Stimulated activated CD8-positive, alpha-beta memory T cell treated with anti-CD3 and anti-CD28 coated beads, Interleukin-7, amount 100 ng/mL, for 4 hours (primary cell): ENCODE measurements at regions not wholly inside any gene's neighbourhood (a gene's known extent, or its start where the extent isn't known, plus 50 kb on each side); places are given as distances from the start of the nearest gene placed in this dataset.

Source experiments
- DNase-seq, 2 donors: peaks; one replicate each; pipeline ENCODE4 v3.0.0-alpha.2; 2020; ENCODE audit warnings: low read depth in 2 of 2

- no peak for DNase-seq
These were observed 1243.5 kb downstream of the BRD1 start for GRCh38 chr22:48584170-48584569.

- no peak for DNase-seq
These were observed 1245.7 kb downstream of the BRD1 start for GRCh38 chr22:48581796-48582469.

DNA sequence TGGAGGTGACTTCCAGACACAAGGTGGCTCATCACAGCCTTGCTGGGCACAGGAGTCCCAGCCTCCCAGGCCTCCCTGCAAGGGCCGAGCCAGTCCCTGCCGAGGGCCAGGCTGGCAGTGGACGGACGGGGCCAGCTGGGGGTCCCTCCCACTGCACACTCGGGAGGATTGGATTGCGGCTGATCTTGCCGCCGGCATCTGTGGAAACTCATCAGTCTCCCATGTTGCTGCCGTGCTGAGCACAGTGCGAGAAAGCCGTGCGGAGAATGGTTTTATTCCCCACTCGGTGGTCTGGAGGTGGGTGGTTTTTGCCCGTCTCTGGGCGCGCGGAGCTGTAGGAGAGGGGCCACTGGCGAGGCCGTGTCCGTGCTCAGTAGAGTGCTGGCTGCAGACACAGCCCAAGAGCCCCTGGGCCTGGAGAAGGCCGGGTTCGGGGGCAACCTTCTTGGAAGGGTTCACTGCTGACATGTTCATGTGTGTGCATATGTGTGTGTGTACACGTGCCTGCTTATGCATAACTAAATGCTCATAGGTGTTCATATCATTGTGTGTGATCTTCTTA lies 1246.4 kb downstream of the BRD1 start:
- DNase-seq = no peak

DNA sequence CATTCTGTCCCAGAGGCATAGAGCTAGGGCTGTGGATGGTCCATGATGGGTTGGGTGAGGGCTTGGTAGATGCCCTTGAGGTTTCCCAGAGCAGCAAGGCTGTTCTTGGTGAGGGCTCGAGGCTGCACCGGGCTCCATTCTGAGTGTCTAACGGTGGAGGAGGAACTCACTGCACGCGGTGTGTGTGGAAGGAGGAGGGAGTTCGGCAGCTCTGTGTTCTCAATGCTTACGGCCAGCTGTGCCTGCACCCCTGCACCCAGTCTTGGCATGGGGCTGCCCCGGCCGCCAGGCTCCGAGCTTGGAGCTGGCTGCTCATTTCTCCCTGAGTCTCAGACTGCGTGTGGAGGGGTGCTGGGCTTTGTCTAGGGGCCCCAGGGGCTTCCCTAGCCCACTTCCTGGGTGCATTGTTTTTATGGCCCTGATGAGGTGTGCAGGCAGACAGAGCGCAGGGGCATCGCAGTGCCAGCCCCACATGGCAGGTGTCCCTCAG lies 1247.1 kb downstream of the BRD1 start:
- DNase-seq = no peak

DNA sequence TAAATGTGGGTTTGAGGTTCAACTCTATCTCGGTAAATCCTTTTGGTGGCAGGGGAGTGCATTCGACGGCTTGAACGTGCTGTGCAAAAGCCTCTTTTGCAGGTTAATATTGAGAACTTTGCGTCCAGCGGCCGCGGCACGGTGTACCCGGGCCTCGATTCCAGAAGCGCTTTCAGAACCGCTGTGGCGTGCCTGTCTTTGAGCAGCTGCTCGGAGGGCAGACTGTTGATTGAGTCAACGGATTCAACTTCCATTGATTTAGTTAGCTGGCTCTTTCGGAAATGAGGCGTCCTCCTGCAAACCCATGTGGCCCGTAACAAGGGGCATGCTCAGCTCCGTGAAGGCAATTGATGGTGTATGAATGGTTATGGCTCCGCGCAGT lies 1247.8 kb downstream of the BRD1 start:
- DNase-seq = no peak

- no peak for DNase-seq
These were observed 1248.4 kb downstream of the BRD1 start for GRCh38 chr22:48579043-48579927.

GRCh38 chr22:48578138-48579042 lies 1249.3 kb downstream of the BRD1 start:
- no peak for DNase-seq

DNA sequence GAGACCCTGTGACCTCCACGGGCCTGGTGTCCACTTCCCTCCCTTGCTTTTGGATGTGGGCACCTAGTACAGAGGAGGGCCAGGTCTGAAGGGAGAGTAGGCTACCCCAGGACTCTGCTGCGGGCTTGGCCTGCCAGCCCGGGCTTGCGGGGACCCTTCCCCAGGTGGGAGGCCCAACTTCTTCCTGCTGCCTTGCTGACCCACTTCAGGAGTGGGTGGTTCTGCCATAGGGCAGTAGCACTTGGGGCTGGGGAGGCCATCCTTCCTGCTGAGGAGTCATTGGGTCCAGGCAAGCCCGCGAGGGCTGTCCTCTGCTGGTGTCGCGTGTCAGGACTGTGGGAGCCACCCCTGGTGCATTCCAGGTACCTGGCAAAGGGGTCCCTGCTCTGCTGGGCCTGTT lies 1250.0 kb downstream of the BRD1 start:
- DNase-seq = no peak

DNA sequence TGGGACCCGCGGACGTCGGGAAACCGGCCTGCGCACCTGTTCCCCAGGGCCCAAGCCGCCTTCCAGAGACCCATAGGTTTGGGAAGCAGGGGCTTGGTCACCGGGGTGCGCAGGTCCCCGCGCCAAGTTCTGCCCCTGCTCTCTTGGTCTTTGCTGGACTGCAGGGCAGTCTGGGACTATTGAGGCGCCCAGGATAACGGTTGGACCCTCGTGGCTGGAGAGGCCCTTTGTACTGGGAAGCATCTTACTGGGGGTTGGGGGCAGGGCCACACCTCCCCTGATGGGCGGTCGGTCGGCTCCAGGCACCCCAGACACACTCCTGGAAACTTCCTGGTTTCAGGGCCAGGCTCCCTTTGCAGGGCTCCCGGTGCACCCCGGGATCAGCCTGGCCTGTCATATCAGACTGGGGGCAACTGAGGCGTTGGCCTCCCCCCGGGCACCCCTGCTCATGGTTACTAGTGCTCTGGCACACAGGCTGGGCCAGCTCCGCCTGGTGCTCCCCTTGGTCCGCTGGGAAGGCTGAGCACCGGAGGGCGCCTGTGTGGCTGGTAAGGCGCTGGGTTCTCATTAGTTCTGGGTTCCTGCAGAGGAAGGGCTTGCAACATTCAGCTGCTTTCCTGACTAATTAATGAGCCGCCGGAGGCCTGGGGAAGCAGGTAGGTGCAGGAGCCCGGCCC lies 1250.5 kb downstream of the BRD1 start:
- DNase-seq = no peak

DNA sequence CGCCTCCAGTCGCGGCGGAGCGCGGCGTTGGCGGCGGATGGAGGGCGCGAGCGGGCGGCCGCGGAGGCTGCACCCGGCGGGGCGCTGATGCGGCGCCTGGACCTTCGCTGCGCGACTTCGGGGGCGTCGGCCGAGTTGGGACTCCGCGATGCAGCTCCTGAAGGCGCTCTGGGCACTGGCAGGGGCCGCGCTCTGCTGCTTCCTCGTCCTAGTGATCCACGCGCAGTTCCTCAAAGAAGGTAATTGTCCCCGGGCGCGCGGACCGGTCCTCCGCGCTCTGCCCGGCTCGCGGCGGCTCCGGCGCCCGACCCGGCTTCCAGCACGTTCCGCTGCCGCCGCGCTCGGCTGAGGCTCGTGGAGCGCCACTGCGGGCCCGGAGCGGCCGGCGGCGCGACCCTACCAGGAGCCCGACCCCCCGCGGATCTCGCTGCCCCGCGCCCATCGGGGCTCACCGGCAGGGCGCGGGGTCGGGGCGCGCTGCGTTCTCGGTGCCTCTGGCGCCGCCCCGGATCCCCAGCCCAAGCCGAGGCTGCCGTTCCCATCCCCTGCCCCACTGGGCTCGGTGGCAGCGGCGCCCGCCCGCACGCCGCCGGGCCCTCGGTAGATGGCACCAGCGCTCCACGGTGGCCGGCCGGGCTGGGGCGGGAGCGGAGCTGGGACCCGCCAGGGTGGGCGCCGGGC lies 1251.2 kb downstream of the BRD1 start:
- DNase-seq = no peak

DNA sequence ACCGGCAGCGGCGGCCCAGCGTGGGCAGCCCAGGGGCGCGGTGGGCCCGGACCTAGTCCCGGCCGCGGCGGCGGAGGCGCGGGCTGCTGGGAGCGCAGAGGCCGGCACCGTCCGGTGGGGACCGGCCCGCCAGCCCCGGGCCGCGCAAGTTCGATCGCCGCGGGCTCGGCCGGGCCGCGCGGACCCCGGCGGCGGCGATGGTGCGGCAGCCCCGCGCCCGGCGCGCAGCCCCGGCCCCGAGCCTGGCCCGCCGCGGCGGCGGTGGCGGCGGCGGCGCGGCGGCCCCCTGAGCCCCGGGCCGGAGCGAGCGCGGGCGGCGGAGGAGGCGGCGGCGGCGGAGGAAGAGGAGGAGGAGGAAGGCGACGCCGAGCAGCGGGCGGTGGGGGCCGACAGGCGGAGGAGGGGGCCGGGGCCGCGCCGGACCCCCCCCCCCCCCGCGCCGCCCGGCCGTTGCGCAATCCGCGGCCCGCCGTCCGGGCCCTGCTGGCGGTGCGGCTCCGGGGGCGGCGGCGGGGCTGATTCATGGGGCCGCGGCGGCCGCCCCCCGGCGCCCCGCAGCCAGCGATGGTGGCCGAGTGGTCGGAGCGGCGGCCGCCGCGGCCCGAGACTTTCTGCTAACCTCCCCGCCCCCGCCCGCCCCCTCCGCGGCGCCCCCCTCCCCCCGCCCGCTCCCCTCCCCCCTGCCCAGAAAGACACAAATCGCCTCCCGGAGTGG lies 1251.9 kb downstream of the BRD1 start:
- DNase-seq = no peak

DNA sequence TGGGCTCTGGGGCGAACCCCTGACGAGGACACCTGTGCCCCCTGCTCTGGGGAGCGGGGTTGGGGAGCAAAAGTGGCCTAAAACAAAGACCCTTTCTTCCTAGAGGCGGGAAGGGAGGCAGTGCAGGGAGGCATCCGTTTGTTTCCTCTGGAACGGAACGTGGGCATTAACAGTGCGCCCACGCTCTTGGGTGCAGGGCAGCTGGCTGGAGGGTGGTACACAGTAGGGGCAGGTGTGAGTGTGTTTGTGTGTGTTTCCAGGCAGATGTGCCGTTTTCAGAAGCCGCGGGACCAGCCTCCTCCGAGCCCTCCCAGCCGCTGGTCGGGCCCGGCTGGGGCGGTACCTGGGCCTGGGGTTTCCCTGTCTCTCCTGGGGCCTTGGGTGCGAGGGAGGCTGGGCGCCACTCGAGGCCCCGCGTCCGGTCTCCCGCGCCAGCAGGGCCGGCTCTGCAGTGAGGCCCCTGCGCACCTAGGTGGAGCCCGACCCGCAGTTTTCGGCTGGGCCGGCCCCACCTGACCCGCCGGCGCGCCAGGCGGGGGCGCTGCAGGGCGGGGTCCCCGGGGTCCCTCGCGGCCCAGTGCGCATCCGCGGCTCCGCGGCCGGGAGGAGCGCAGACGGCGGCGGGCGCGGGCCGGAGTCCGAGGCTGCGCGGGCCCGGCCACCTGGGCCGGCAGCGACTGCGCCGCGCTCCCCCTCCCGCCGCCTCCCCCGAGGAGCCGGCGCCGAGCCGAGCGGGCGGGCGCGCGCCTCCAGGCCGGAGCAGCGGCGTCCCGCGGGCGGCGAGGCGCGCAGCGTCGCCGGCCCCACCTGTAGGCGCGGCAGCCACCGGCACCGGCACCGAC lies 1252.7 kb downstream of the BRD1 start:
- DNase-seq = no peak

DNA sequence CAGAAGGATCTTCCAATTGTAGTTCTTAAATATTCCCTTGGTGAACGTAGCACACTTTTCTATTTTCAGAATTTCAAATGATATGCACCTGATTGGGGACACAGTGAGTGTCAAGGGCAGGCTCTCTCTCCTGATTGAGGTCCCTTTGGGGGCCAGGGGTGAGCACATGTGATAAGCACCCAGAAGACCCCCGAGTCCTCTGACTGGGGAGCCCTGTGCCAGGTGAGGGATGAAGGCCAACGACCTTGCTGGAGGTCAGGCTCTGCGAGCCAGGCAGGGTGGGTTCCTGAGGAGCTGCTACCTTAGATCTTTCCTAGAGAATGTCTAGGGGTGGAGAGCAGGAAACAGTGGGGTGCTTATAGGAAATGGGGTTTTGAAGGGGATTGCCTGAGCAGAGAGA lies 1253.9 kb downstream of the BRD1 start:
- no peak for DNase-seq

GRCh38 chr22:48572951-48573350 lies 1254.7 kb downstream of the BRD1 start:
- DNase-seq = no peak

DNA sequence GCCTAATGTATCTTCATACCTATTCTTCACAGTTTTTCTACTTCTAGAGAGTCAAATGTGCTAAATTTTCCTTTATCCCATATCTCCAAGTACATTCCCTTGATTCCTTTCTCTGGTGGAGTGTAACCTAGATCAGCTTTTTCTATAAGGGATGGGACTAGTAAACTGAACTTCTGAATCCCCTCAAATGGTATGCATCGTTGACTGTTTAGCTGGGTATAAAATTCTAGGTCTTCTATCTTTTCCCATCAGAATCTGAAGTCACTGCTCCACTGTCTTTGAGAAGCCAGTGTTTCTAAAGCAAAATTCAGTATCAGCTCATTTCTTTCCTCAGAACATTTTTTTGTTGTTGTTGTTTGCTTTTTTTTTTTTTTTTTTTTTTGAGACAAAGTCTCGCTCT lies 1256.8 kb downstream of the BRD1 start:
- no peak for DNase-seq

GRCh38 chr22:48569476-48570233 lies 1258.0 kb downstream of the BRD1 start:
- no peak for DNase-seq

GRCh38 chr22:48568736-48569330 lies 1258.8 kb downstream of the BRD1 start:
- DNase-seq = no peak
